Lower leg skin (tissue), 4 donors: ENCODE measurements at regions not wholly inside any gene's neighbourhood (a gene's known extent, or its start where the extent isn't known, plus 50 kb on each side); places are given as distances from the start of the nearest gene placed in this dataset.

ENCODE experiments used
- DNase-seq, 2 donors: peaks; one replicate each; pipeline ENCODE4 v3.0.0-alpha.2; 2019; ENCODE audit warnings: low spot score in 2 of 2
- H3K4me3 ChIP-seq: fragments of 200-600 bp; sonication (generic); 2 replicates; pipeline ENCODE4 v1.5.1; 2017; ENCODE audit warnings: mild to moderate bottlenecking, low read depth; ENCODE audit not compliant: poor library complexity, severe bottlenecking
- POLR2A ChIP-seq, 2 donors: fragments of 450-650 bp; IDR thresholded peaks; one replicate each; pipeline ENCODE4 v1.6.1; 2016 to 2017; ENCODE audit warnings: antibody characterized with exemption in 2 of 2, mild to moderate bottlenecking in 1 of 2, moderate library complexity in 1 of 2
- WGBS, 2 donors: methylation state at CpG; one replicate each; pipeline ENCODE4 v1.1.5; 2018; 5-methylcytosine and 5-hydroxymethylcytosine counted together
- intact Hi-C: fragments of 100-400 bp; cut with DNase I; formaldehyde crosslinking; loops from one replicate; pipeline ENCODE4 v1.15.0; 2023; ENCODE audit warnings: low total_unique reads
- TF ChIP-seq, protein P1 (sequence below), 3 donors: fragments of 450-650 bp; IDR thresholded peaks; one replicate each; pipeline ENCODE4 v1.5.1; 2016; ENCODE audit warnings: antibody characterized with exemption in 3 of 3, mild to moderate bottlenecking in 3 of 3, moderate library complexity in 2 of 3

DNA sequence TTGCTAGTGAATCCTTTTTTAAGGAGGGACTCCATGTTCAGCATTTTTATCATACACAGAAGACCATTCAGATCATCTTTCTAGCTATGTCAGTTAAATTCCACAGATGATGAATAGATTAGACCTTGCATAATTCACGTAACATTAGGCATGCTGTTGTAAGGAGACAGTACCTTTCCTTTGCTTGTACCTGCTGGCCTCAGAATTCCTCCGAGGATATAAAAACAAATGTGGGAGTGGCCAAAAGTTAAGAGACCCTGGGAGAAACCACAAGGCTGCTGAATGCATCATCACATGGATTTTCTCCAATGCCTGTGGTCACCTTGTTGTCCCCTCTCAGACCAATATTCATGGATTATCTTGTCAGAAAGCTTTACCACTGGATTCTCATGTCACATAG is 201.4 kb downstream of the MAGEB17 start:
- intact Hi-C loops, result no loop called here
- WGBS, 2 donors, result 52 to 57% methylated on average over 2 of the region's 2 CpGs
- TF ChIP-seq POLR2A (IDR thresholded peaks at IDR 0.05), result no peak
- TF ChIP-seq, protein P1, sequence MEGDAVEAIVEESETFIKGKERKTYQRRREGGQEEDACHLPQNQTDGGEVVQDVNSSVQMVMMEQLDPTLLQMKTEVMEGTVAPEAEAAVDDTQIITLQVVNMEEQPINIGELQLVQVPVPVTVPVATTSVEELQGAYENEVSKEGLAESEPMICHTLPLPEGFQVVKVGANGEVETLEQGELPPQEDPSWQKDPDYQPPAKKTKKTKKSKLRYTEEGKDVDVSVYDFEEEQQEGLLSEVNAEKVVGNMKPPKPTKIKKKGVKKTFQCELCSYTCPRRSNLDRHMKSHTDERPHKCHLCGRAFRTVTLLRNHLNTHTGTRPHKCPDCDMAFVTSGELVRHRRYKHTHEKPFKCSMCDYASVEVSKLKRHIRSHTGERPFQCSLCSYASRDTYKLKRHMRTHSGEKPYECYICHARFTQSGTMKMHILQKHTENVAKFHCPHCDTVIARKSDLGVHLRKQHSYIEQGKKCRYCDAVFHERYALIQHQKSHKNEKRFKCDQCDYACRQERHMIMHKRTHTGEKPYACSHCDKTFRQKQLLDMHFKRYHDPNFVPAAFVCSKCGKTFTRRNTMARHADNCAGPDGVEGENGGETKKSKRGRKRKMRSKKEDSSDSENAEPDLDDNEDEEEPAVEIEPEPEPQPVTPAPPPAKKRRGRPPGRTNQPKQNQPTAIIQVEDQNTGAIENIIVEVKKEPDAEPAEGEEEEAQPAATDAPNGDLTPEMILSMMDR (IDR thresholded peaks at IDR 0.05), result no peak
- DNase-seq, result no peak
- no peak overlapping the region for H3K4me3 ChIP-seq

DNA sequence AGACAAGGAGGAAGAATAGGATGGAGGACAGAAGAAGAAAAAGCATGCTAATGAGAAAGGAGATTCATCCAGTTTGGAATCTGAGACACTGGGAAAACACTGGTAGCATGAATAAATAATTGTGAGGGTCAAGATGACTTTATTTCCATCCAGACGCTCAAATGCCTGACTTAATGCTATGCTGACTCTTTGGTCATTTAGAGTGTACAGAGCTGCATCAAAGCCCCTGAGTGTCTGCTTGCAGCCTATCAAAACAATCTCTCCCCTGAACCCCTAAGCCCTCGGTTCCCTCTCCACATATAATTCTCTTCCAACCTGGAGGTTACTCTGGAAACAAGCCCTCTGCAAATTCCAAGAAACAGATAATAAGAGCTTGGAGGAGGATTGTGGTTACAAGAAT is 208.8 kb downstream of the MAGEB17 start:
- intact Hi-C loops, result no loop called here
- no peak for DNase-seq
- no peak for TF ChIP-seq POLR2A (IDR thresholded peaks at IDR 0.05)
- TF ChIP-seq, protein P1 (IDR thresholded peaks at IDR 0.05), result no peak
- no peak overlapping the region for H3K4me3 ChIP-seq
- 69 to 81% methylated on average over 2 of the region's 2 CpGs for WGBS, 2 donors

DNA sequence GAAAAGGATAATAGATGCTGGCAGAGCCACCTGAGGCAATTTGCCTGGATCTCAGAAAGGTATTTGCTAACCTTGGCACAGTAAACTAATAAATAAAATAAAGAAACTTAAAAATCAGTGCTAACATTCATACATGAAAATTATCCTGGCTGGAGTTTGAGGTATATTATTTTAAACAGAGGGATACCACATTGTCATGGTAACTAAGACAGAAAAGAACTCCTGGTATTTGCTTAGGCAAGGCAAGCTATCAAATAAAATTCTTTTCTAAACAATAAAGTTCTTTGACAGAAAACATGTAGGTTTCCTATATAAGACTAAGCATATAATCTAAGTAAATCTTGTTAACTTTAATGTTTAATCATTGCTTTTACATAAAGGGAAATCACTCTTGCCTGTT is 218.8 kb downstream of the MAGEB17 start:
- TF ChIP-seq, protein P1 (IDR thresholded peaks at IDR 0.05), result no peak
- TF ChIP-seq POLR2A (IDR thresholded peaks at IDR 0.05), result no peak
- H3K4me3 ChIP-seq, result no peak overlapping the region
- intact Hi-C loops, result no loop called here
- DNase-seq, result no peak

DNA sequence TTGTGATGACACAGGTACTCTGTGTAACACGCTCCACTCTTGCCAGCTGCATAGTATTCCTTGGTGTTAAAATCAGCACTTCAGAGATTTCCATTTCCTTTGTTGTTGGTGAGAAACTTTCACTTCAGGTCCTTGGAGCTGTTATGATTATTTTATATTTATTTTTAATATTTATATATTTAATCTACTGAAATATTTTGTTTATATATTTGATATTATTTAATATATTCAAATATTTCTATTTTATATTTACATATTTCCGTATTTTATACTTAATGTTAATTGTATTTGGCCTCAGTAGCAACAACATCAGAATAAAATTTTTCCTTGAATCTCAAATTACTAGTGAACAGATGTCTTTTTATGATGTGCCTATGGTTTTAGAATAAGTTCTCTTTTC is 225.3 kb downstream of the MAGEB17 start:
- no peak for DNase-seq
- WGBS, 2 donors, result 89 to 96% methylated on average over 2 of the region's 2 CpGs
- TF ChIP-seq POLR2A (IDR thresholded peaks at IDR 0.05), result no peak
- TF ChIP-seq, protein P1 (IDR thresholded peaks at IDR 0.05), result no peak
- no peak overlapping the region for H3K4me3 ChIP-seq
- intact Hi-C loops, result no loop called here

DNA sequence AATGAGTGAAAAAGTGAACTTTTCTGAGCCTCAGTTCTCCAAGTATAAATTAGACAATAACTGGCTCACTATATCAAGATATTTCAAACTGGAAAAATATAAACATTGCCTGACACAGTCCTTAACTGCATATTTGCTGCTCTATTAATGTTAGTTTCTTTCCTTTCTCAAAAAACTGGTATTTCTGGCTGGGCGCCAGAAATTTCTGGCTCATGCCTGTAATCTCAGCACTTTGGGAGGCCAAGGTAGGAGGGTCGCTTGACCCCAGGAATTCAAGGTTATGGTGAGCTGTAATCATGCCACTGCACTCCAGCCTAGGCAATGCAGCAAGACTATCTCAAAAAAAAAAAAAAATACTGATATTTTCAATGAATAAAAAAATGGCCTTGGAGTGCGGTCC is 227.0 kb downstream of the MAGEB17 start:
- WGBS, 2 donors, result 57 to 64% methylated on average over 3 of the region's 3 CpGs
- intact Hi-C loops, result no loop called here
- no peak overlapping the region for H3K4me3 ChIP-seq
- TF ChIP-seq, protein P1 (IDR thresholded peaks at IDR 0.05), result no peak
- no peak for TF ChIP-seq POLR2A (IDR thresholded peaks at IDR 0.05)
- DNase-seq, result no peak

DNA sequence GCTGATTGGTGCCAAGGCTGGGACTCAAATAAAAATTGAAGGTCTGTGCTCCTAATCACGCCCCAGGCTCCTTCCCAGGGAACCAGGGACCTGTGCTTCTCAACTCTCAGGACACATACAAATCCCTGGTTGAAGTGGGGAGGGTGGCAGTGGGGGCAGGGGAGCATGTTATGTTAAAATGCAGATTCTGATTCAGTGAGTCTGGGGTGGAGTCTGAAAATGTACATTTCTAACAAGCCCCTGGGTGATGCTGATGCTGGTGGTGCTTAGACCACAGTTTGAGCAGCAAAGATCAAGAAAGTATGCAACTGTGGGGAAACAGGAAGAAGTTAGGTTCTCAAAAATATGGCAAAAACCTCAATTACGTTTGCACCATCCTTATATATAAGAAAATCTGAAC is 236.5 kb downstream of the MAGEB17 start:
- no peak overlapping the region for H3K4me3 ChIP-seq
- TF ChIP-seq, protein P1 (IDR thresholded peaks at IDR 0.05), result no peak
- TF ChIP-seq POLR2A (IDR thresholded peaks at IDR 0.05), result no peak
- no peak for DNase-seq
- 51 to 88% methylated on average over 2 of the region's 2 CpGs for WGBS, 2 donors
- intact Hi-C loops, result no loop called here
